ENCODE measurements at regions not wholly inside any gene's neighbourhood (a gene's known extent, or its start where the extent isn't known, plus 50 kb on each side); places are given as distances from the start of the nearest gene placed in this dataset.

DNA sequence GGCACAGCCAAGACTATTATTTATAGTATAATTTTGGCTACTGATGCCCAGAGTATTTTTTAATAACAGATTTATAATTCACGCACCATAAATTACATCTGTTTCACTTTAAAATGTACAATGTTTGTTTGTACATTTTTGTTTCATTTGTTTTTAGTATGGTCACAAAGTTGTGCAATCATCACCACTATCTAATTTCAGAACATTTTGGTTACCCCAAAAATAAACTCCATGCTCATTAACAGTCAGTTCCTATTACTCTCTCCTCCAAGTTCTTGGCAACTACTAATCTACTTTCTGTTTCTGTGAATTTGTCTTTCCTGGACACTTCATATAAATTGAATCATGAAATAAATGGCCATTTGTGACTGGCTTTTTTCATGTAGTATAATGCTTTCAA is 176.7 kb downstream of the SH3BGRL start:
- TF ChIP-seq, protein P1, sequence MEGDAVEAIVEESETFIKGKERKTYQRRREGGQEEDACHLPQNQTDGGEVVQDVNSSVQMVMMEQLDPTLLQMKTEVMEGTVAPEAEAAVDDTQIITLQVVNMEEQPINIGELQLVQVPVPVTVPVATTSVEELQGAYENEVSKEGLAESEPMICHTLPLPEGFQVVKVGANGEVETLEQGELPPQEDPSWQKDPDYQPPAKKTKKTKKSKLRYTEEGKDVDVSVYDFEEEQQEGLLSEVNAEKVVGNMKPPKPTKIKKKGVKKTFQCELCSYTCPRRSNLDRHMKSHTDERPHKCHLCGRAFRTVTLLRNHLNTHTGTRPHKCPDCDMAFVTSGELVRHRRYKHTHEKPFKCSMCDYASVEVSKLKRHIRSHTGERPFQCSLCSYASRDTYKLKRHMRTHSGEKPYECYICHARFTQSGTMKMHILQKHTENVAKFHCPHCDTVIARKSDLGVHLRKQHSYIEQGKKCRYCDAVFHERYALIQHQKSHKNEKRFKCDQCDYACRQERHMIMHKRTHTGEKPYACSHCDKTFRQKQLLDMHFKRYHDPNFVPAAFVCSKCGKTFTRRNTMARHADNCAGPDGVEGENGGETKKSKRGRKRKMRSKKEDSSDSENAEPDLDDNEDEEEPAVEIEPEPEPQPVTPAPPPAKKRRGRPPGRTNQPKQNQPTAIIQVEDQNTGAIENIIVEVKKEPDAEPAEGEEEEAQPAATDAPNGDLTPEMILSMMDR (IDR thresholded peaks at IDR 0.05) = no peak
- no peak for TF ChIP-seq POLR2A (IDR thresholded peaks at IDR 0.05)

Measured in lower leg skin (tissue), 3 donors.